Keratinocyte (primary cell): ENCODE measurements at regions not wholly inside any gene's neighbourhood (a gene's known extent, or its start where the extent isn't known, plus 50 kb on each side); places are given as distances from the start of the nearest gene placed in this dataset.

Experiments used
- EZH2 ChIP-seq: IDR thresholded peaks from one replicate; pipeline ENCODE4 v1.6.1; 2012; ENCODE audit warnings: inconsistent platforms, mild to moderate bottlenecking, low read length, moderate library complexity
- TF ChIP-seq, protein P1 (sequence below), 3 experiments: IDR thresholded peaks in 1 of 3; conservative IDR thresholded peaks in 1 of 3; optimal IDR thresholded peaks in 1 of 3; 2 replicates in 2 of 3; 3 replicates in 1 of 3; pipeline versions ENCODE3 to v1.5.1; 2011; ENCODE audit warnings: low read length in 3 of 3, mild to moderate bottlenecking in 3 of 3, moderate library complexity in 2 of 3, control low read depth in 1 of 3, inconsistent platforms in 1 of 3; ENCODE audit not compliant: insufficient read depth in 2 of 3; ENCODE audit errors: extremely low read depth in 1 of 3

DNA sequence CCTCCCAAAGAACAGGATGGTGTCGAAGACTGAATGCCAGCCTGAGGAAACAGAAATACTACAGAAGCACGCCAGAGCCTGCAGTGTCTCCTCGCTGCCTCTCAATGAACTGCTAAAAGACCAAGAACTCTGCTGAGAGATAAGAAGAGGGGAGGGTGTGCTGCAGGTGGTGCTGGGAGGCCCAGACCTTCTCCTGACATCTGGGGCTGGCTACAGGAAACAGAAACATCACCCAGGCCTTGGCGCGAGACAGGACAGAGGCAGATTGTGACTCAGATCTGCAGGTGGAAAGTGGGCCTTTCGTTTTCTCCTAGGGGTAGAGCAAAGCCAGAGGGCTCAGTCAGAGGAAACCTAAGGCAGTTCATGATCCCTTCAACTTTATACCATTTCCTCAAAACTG, 250.3 kb upstream of the TCF4 start:
- TF ChIP-seq, protein P1, sequence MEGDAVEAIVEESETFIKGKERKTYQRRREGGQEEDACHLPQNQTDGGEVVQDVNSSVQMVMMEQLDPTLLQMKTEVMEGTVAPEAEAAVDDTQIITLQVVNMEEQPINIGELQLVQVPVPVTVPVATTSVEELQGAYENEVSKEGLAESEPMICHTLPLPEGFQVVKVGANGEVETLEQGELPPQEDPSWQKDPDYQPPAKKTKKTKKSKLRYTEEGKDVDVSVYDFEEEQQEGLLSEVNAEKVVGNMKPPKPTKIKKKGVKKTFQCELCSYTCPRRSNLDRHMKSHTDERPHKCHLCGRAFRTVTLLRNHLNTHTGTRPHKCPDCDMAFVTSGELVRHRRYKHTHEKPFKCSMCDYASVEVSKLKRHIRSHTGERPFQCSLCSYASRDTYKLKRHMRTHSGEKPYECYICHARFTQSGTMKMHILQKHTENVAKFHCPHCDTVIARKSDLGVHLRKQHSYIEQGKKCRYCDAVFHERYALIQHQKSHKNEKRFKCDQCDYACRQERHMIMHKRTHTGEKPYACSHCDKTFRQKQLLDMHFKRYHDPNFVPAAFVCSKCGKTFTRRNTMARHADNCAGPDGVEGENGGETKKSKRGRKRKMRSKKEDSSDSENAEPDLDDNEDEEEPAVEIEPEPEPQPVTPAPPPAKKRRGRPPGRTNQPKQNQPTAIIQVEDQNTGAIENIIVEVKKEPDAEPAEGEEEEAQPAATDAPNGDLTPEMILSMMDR (optimal IDR thresholded peaks at IDR 0.05 in 1 of 3, IDR thresholded peaks at IDR 0.05 in 1 of 3, conservative IDR thresholded peaks at IDR 0.05 in 1 of 3; ENCODE audit: extremely low read depth in 1 of 3, insufficient read depth in 2 of 3, low read length in 3 of 3): no peak
- no peak for TF ChIP-seq EZH2
